ENCODE measurements at regions not wholly inside any gene's neighbourhood (a gene's known extent, or its start where the extent isn't known, plus 50 kb on each side); places are given as distances from the start of the nearest gene placed in this dataset.

- H3K27me3 ChIP-seq (ENCODE audit: control insufficient read depth, insufficient read depth, low read length), result no peaks in the 10 kb centered on the region
- no peak overlapping the region for H3K4me3 ChIP-seq (ENCODE audit: low read depth, low read length)
- H3K9me3 ChIP-seq (ENCODE audit: control insufficient read depth, insufficient read depth, low read length), result no peaks in the 10 kb centered on the region
- no peaks in the 10 kb centered on the region for H3K4me1 ChIP-seq (ENCODE audit: control insufficient read depth, insufficient read depth, low read length)
- DNase-seq (ENCODE audit: low read depth in 4 of 6, low spot score in 6 of 6), result no peak
- 80% methylated on average over 2 of the region's 5 CpGs for WGBS (ENCODE audit: insufficient coverage)
- H3K27ac ChIP-seq (ENCODE audit: low read depth, low read length), result no peak overlapping the region
- no peaks in the 10 kb centered on the region for H3K36me3 ChIP-seq (ENCODE audit: control insufficient read depth, insufficient read depth, low read length)
Measured at GRCh38 chr6:4585682-4586468, 190.3 kb upstream of the CDYL start.

GRCh38 chr6:4584801-4585200, 191.4 kb upstream of the CDYL start:
- no peak overlapping the region for H3K4me3 ChIP-seq (ENCODE audit: low read depth, low read length)
- no peaks in the 10 kb centered on the region for H3K27me3 ChIP-seq (ENCODE audit: control insufficient read depth, insufficient read depth, low read length)
- H3K4me1 ChIP-seq (ENCODE audit: control insufficient read depth, insufficient read depth, low read length), result no peaks in the 10 kb centered on the region
- H3K9me3 ChIP-seq (ENCODE audit: control insufficient read depth, insufficient read depth, low read length), result no peaks in the 10 kb centered on the region
- no peak overlapping the region for H3K27ac ChIP-seq (ENCODE audit: low read depth, low read length)
- DNase-seq (ENCODE audit: low read depth in 4 of 6, low spot score in 6 of 6), result no peak
- H3K36me3 ChIP-seq (ENCODE audit: control insufficient read depth, insufficient read depth, low read length), result no peaks in the 10 kb centered on the region
- 100% methylated on average over 4 of the region's 5 CpGs for WGBS (ENCODE audit: insufficient coverage)

- Histone ChIP-seq H3K27ac (ENCODE audit: low read depth, low read length) (no peak overlapping the region), H3K4me1 (ENCODE audit: control insufficient read depth, insufficient read depth, low read length) (no peaks in the 10 kb centered on the region)
- WGBS (ENCODE audit: insufficient coverage), result 100% methylated on average over 4 of the region's 8 CpGs
Measured at GRCh38 chr6:4582506-4583417, 193.4 kb upstream of the CDYL start.

GRCh38 chr6:4581468-4582385, 194.5 kb upstream of the CDYL start:
- H3K4me1 ChIP-seq (ENCODE audit: control insufficient read depth, insufficient read depth, low read length), result no peaks in the 10 kb centered on the region
- H3K27me3 ChIP-seq (ENCODE audit: control insufficient read depth, insufficient read depth, low read length), result no peaks in the 10 kb centered on the region
- no peak overlapping the region for H3K27ac ChIP-seq (ENCODE audit: low read depth, low read length)
- peak in 2 of 6 donors; percentile 9 to 27 for DNase-seq (ENCODE audit: low read depth in 4 of 6, low spot score in 6 of 6)
- H3K9me3 ChIP-seq (ENCODE audit: control insufficient read depth, insufficient read depth, low read length), result no peaks in the 10 kb centered on the region
- no peak overlapping the region for H3K4me3 ChIP-seq (ENCODE audit: low read depth, low read length)
- no peaks in the 10 kb centered on the region for H3K36me3 ChIP-seq (ENCODE audit: control insufficient read depth, insufficient read depth, low read length)
- WGBS (ENCODE audit: insufficient coverage), result 42% methylated on average over 5 of the region's 6 CpGs

More at GRCh38 chr6:4582506-4583417, 193.4 kb upstream of the CDYL start:
- H3K27me3 ChIP-seq (ENCODE audit: control insufficient read depth, insufficient read depth, low read length), result no peaks in the 10 kb centered on the region
- no peak for DNase-seq (ENCODE audit: low read depth in 4 of 6, low spot score in 6 of 6)
- no peaks in the 10 kb centered on the region for H3K36me3 ChIP-seq (ENCODE audit: control insufficient read depth, insufficient read depth, low read length)
- no peak overlapping the region for H3K4me3 ChIP-seq (ENCODE audit: low read depth, low read length)
- no peaks in the 10 kb centered on the region for H3K9me3 ChIP-seq (ENCODE audit: control insufficient read depth, insufficient read depth, low read length)

- Histone ChIP-seq H3K36me3 (ENCODE audit: control insufficient read depth, insufficient read depth, low read length) (no peaks in the 10 kb centered on the region), H3K4me3 (ENCODE audit: low read depth, low read length) (no peak overlapping the region), H3K4me1 (ENCODE audit: control insufficient read depth, insufficient read depth, low read length) (no peaks in the 10 kb centered on the region), H3K9me3 (ENCODE audit: control insufficient read depth, insufficient read depth, low read length) (no peaks in the 10 kb centered on the region), H3K27ac (ENCODE audit: low read depth, low read length) (no peak overlapping the region), H3K27me3 (ENCODE audit: control insufficient read depth, insufficient read depth, low read length) (no peaks in the 10 kb centered on the region)
- no peak for DNase-seq (ENCODE audit: low read depth in 4 of 6, low spot score in 6 of 6)
- WGBS (ENCODE audit: insufficient coverage), result 100% methylated on average over 1 of the region's 1 CpG
Measured at GRCh38 chr6:4580361-4580760, 195.8 kb upstream of the CDYL start.

- peak in 2 of 6 donors; percentile 15 to 53 for DNase-seq (ENCODE audit: low read depth in 4 of 6, low spot score in 6 of 6)
- no peaks in the 10 kb centered on the region for H3K4me1 ChIP-seq (ENCODE audit: control insufficient read depth, insufficient read depth, low read length)
- no peaks in the 10 kb centered on the region for H3K36me3 ChIP-seq (ENCODE audit: control insufficient read depth, insufficient read depth, low read length)
- no CpG with 5 or more reads among the region's 2 CpGs for WGBS (ENCODE audit: insufficient coverage)
- H3K27me3 ChIP-seq (ENCODE audit: control insufficient read depth, insufficient read depth, low read length), result no peaks in the 10 kb centered on the region
- H3K4me3 ChIP-seq (ENCODE audit: low read depth, low read length), result no peak overlapping the region
- no peak overlapping the region for H3K27ac ChIP-seq (ENCODE audit: low read depth, low read length)
- no peaks in the 10 kb centered on the region for H3K9me3 ChIP-seq (ENCODE audit: control insufficient read depth, insufficient read depth, low read length)
Measured at GRCh38 chr6:4577406-4577805, 198.8 kb upstream of the CDYL start.

- Histone ChIP-seq H3K9me3 (ENCODE audit: control insufficient read depth, insufficient read depth, low read length) (peaks cover 3% of the 10 kb centered on the region), H3K4me1 (ENCODE audit: control insufficient read depth, insufficient read depth, low read length) (no peaks in the 10 kb centered on the region), H3K27ac (ENCODE audit: low read depth, low read length) (no peak overlapping the region), H3K36me3 (ENCODE audit: control insufficient read depth, insufficient read depth, low read length) (no peaks in the 10 kb centered on the region), H3K4me3 (ENCODE audit: low read depth, low read length) (no peak overlapping the region), H3K27me3 (ENCODE audit: control insufficient read depth, insufficient read depth, low read length) (no peaks in the 10 kb centered on the region)
- 90% methylated on average over 5 of the region's 5 CpGs for WGBS (ENCODE audit: insufficient coverage)
- no peak for DNase-seq (ENCODE audit: low read depth in 4 of 6, low spot score in 6 of 6)
Measured at GRCh38 chr6:4575714-4576113, 200.5 kb upstream of the CDYL start.

GRCh38 chr6:4574007-4574406, 202.2 kb upstream of the CDYL start:
- DNase-seq (ENCODE audit: low read depth in 4 of 6, low spot score in 6 of 6), result no peak
- WGBS (ENCODE audit: insufficient coverage), result 88% methylated on average over 2 of the region's 2 CpGs
- H3K4me3 ChIP-seq (ENCODE audit: low read depth, low read length), result no peak overlapping the region
- H3K27ac ChIP-seq (ENCODE audit: low read depth, low read length), result no peak overlapping the region
- no peaks in the 10 kb centered on the region for H3K4me1 ChIP-seq (ENCODE audit: control insufficient read depth, insufficient read depth, low read length)
- no peaks in the 10 kb centered on the region for H3K36me3 ChIP-seq (ENCODE audit: control insufficient read depth, insufficient read depth, low read length)
- H3K27me3 ChIP-seq (ENCODE audit: control insufficient read depth, insufficient read depth, low read length), result no peaks in the 10 kb centered on the region
- peaks cover 3% of the 10 kb centered on the region for H3K9me3 ChIP-seq (ENCODE audit: control insufficient read depth, insufficient read depth, low read length)

DNA sequence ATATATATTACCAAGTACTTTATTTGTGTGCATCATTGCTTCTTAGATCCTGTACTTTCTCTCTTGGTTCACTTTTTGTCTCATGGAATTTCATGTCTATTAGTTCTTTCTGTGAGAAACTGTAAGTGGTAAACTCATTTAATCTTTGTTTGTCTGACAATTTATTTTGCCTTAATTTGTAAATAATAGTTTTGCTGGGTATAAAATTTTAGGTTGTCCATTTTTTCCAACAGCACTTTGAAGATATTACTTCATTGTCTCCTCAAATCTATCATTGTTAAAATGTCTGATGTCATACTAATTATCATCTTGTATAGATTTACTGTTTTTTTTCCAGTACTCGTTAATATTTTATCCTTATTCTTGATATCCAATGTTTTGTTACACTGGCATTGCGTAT, 205.2 kb upstream of the CDYL start:
- Histone ChIP-seq H3K27me3 (ENCODE audit: control insufficient read depth, insufficient read depth, low read length) (no peaks in the 10 kb centered on the region), H3K27ac (ENCODE audit: low read depth, low read length) (no peak overlapping the region), H3K4me3 (ENCODE audit: low read depth, low read length) (no peak overlapping the region), H3K4me1 (ENCODE audit: control insufficient read depth, insufficient read depth, low read length) (no peaks in the 10 kb centered on the region), H3K36me3 (ENCODE audit: control insufficient read depth, insufficient read depth, low read length) (no peaks in the 10 kb centered on the region), H3K9me3 (ENCODE audit: control insufficient read depth, insufficient read depth, low read length) (peaks cover 3% of the 10 kb centered on the region)
- no CpG with 5 or more reads among the region's 2 CpGs for WGBS (ENCODE audit: insufficient coverage)
- no peak for DNase-seq (ENCODE audit: low read depth in 4 of 6, low spot score in 6 of 6)

All from spinal cord (tissue), 9 donors.